Muscle layer of duodenum (tissue), 2 donors: ENCODE measurements at regions not wholly inside any gene's neighbourhood (a gene's known extent, or its start where the extent isn't known, plus 50 kb on each side); places are given as distances from the start of the nearest gene placed in this dataset.
A peak's percentile ranks its signal among the peaks of the same experiment; 100 is the strongest.

Experiments used
- H3K27ac ChIP-seq: one replicate; pipeline ENCODE4 v1.7.0; 2013; ENCODE audit warnings: mild to moderate bottlenecking, low read length
- H3K27me3 ChIP-seq: one replicate; pipeline ENCODE4 v1.7.0; 2013; ENCODE audit warnings: low read depth, mild to moderate bottlenecking, control low read depth, low read length
- H3K36me3 ChIP-seq, 2 donors: one replicate each; pipeline ENCODE4 v1.7.0; 2013; ENCODE audit warnings: low read length in 2 of 2, control low read depth in 1 of 2, mild to moderate bottlenecking in 1 of 2; ENCODE audit not compliant: insufficient read depth in 2 of 2, control insufficient read depth in 1 of 2
- H3K4me1 ChIP-seq, 2 donors: one replicate each; pipeline ENCODE4 v1.7.0; 2013; ENCODE audit warnings: low read length in 2 of 2, mild to moderate bottlenecking in 2 of 2, control low read depth in 1 of 2, moderate library complexity in 1 of 2; ENCODE audit not compliant: insufficient read depth in 2 of 2, control insufficient read depth in 1 of 2
- H3K4me3 ChIP-seq, 2 donors: one replicate each; pipeline ENCODE4 v1.7.0; 2013; ENCODE audit warnings: low read length in 2 of 2, low read depth in 1 of 2, mild to moderate bottlenecking in 1 of 2
- H3K9me3 ChIP-seq, 2 donors: one replicate each; pipeline ENCODE4 v1.7.0; 2013; ENCODE audit warnings: low read length in 2 of 2, control low read depth in 1 of 2, mild to moderate bottlenecking in 1 of 2; ENCODE audit not compliant: control insufficient read depth in 1 of 2
- donor health status: healthy.

GRCh38 chr1:219541946-219542345 lies 71.0 kb downstream of the ZC3H11B start:
- Histone ChIP-seq H3K27ac (no peak overlapping the region), H3K4me1 (no peaks in the 10 kb centered on the region), H3K27me3 (no peaks in the 10 kb centered on the region), H3K4me3 (no peak overlapping the region), H3K9me3 (no peaks in the 10 kb centered on the region), H3K36me3 (no peaks in the 10 kb centered on the region)

- H3K9me3 ChIP-seq: no peaks in the 10 kb centered on the region
- no peaks in the 10 kb centered on the region for H3K36me3 ChIP-seq
- peaks cover 0 to 3% of the 10 kb centered on the region in 2 donors for H3K4me1 ChIP-seq
- no peak overlapping the region for H3K27ac ChIP-seq
- H3K27me3 ChIP-seq: no peaks in the 10 kb centered on the region
- H3K4me3 ChIP-seq: no peak overlapping the region
These were observed 73.2 kb downstream of the ZC3H11B start for GRCh38 chr1:219539645-219540254.

GRCh38 chr1:219538886-219539285 lies 74.0 kb downstream of the ZC3H11B start:
- H3K9me3 ChIP-seq: no peaks in the 10 kb centered on the region
- H3K4me3 ChIP-seq: no peak overlapping the region
- H3K36me3 ChIP-seq: no peaks in the 10 kb centered on the region
- H3K27me3 ChIP-seq: no peaks in the 10 kb centered on the region
- H3K27ac ChIP-seq: no peak overlapping the region
- H3K4me1 ChIP-seq: peaks cover 0 to 6% of the 10 kb centered on the region in 2 donors

GRCh38 chr1:219537223-219537631 lies 75.7 kb downstream of the ZC3H11B start:
- Histone ChIP-seq H3K4me1 (peaks cover 0 to 6% of the 10 kb centered on the region in 2 donors), H3K27me3 (no peaks in the 10 kb centered on the region), H3K9me3 (no peaks in the 10 kb centered on the region), H3K36me3 (no peaks in the 10 kb centered on the region), H3K4me3 (no peak overlapping the region), H3K27ac (no peak overlapping the region)

- Histone ChIP-seq H3K4me1 (peaks cover 0 to 6% of the 10 kb centered on the region in 2 donors), H3K27ac (no peak overlapping the region), H3K36me3 (no peaks in the 10 kb centered on the region), H3K27me3 (no peaks in the 10 kb centered on the region), H3K4me3 (no peak overlapping the region), H3K9me3 (no peaks in the 10 kb centered on the region)
These were observed 76.9 kb downstream of the ZC3H11B start for GRCh38 chr1:219536038-219536437.

- peak overlapping the region; percentile 1 for H3K27ac ChIP-seq
These were observed 77.9 kb downstream of the ZC3H11B start for GRCh38 chr1:219534991-219535390.

GRCh38 chr1:219533280-219533679 lies 79.6 kb downstream of the ZC3H11B start:
- peaks cover 0 to 6% of the 10 kb centered on the region in 2 donors for H3K4me1 ChIP-seq
- H3K9me3 ChIP-seq: no peaks in the 10 kb centered on the region
- no peak overlapping the region for H3K4me3 ChIP-seq
- no peak overlapping the region for H3K27ac ChIP-seq
- H3K36me3 ChIP-seq: no peaks in the 10 kb centered on the region
- H3K27me3 ChIP-seq: no peaks in the 10 kb centered on the region

More at GRCh38 chr1:219534991-219535390, 77.9 kb downstream of the ZC3H11B start:
- Histone ChIP-seq H3K9me3 (no peaks in the 10 kb centered on the region), H3K36me3 (no peaks in the 10 kb centered on the region), H3K4me3 (no peak overlapping the region), H3K27me3 (no peaks in the 10 kb centered on the region), H3K4me1 (peaks cover 0 to 6% of the 10 kb centered on the region in 2 donors)

- Histone ChIP-seq H3K4me1 (no peaks in the 10 kb centered on the region), H3K4me3 (no peak overlapping the region), H3K27ac (no peak overlapping the region), H3K27me3 (no peaks in the 10 kb centered on the region), H3K9me3 (no peaks in the 10 kb centered on the region), H3K36me3 (no peaks in the 10 kb centered on the region)
These were observed 83.8 kb downstream of the ZC3H11B start for GRCh38 chr1:219529116-219529515.

GRCh38 chr1:219528633-219529032 lies 84.3 kb downstream of the ZC3H11B start:
- Histone ChIP-seq H3K4me1 (no peaks in the 10 kb centered on the region), H3K27ac (no peak overlapping the region), H3K9me3 (no peaks in the 10 kb centered on the region), H3K36me3 (no peaks in the 10 kb centered on the region), H3K27me3 (no peaks in the 10 kb centered on the region), H3K4me3 (no peak overlapping the region)

- H3K36me3 ChIP-seq: no peaks in the 10 kb centered on the region
- H3K9me3 ChIP-seq: no peaks in the 10 kb centered on the region
- H3K27me3 ChIP-seq: no peaks in the 10 kb centered on the region
- H3K4me3 ChIP-seq: no peak overlapping the region
- no peak overlapping the region for H3K27ac ChIP-seq
- H3K4me1 ChIP-seq: no peaks in the 10 kb centered on the region
These were observed 84.9 kb downstream of the ZC3H11B start for GRCh38 chr1:219527994-219528393.

- no peaks in the 10 kb centered on the region for H3K9me3 ChIP-seq
- H3K4me3 ChIP-seq: no peak overlapping the region
- no peak overlapping the region for H3K27ac ChIP-seq
- H3K4me1 ChIP-seq: peaks cover 0 to 6% of the 10 kb centered on the region in 2 donors
- H3K36me3 ChIP-seq: no peaks in the 10 kb centered on the region
- no peaks in the 10 kb centered on the region for H3K27me3 ChIP-seq
These were observed 86.8 kb downstream of the ZC3H11B start for GRCh38 chr1:219526074-219526473.

GRCh38 chr1:219523411-219523810 lies 89.5 kb downstream of the ZC3H11B start:
- Histone ChIP-seq H3K4me1 (peaks cover 0 to 11% of the 10 kb centered on the region in 2 donors), H3K4me3 (no peak overlapping the region), H3K36me3 (no peaks in the 10 kb centered on the region), H3K9me3 (no peaks in the 10 kb centered on the region), H3K27me3 (no peaks in the 10 kb centered on the region), H3K27ac (no peak overlapping the region)
